ENCODE measurements at regions not wholly inside any gene's neighbourhood (a gene's known extent, or its start where the extent isn't known, plus 50 kb on each side); places are given as distances from the start of the nearest gene placed in this dataset.

DNA sequence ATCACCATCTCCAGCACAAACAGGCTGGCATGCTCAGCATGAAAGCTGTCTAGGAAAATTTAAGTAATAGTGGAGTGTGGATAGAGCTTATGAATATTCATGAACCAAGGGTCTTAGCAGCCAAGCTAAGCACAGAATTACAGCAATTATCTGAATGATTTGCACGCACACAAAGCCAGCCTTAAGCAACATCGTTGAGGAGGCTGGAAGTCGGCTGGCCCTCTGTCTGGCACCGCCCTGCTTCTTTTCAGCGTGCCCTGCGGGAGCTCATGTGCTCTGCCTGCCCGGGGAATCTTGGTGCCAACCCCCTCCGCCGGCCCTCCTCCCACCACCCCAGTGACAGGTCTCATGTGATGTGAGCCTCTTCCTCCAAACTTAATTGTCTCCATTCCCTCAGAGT is 540.1 kb downstream of the CMPK2 start:
- Histone ChIP-seq H3K27ac (no peak overlapping the region), H3K27me3 (no peaks in the 10 kb centered on the region), H3K36me3 (no peaks in the 10 kb centered on the region), H3K9me3 (no peaks in the 10 kb centered on the region), H3K4me3 (no peak overlapping the region), H3K4me1 (no peaks in the 10 kb centered on the region)
- DNase-seq: no peak
- ATAC-seq: no peak
- TF ChIP-seq, protein P1, sequence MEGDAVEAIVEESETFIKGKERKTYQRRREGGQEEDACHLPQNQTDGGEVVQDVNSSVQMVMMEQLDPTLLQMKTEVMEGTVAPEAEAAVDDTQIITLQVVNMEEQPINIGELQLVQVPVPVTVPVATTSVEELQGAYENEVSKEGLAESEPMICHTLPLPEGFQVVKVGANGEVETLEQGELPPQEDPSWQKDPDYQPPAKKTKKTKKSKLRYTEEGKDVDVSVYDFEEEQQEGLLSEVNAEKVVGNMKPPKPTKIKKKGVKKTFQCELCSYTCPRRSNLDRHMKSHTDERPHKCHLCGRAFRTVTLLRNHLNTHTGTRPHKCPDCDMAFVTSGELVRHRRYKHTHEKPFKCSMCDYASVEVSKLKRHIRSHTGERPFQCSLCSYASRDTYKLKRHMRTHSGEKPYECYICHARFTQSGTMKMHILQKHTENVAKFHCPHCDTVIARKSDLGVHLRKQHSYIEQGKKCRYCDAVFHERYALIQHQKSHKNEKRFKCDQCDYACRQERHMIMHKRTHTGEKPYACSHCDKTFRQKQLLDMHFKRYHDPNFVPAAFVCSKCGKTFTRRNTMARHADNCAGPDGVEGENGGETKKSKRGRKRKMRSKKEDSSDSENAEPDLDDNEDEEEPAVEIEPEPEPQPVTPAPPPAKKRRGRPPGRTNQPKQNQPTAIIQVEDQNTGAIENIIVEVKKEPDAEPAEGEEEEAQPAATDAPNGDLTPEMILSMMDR (IDR thresholded peaks at IDR 0.05): no peak
- TF ChIP-seq POLR2A (IDR thresholded peaks at IDR 0.05): no peak
- intact Hi-C loops (cut with DNase I): no loop called here
- 76% methylated on average over 7 of the region's 9 CpGs for WGBS (ENCODE audit: insufficient coverage, low coverage, low lambda C conversion rate, missing lambda C conversion rate)

- Histone ChIP-seq H3K4me3 (no peak overlapping the region), H3K9me3 (no peaks in the 10 kb centered on the region), H3K27me3 (no peaks in the 10 kb centered on the region), H3K36me3 (no peaks in the 10 kb centered on the region), H3K4me1 (no peaks in the 10 kb centered on the region), H3K27ac (no peak overlapping the region)
- TF ChIP-seq POLR2A (IDR thresholded peaks at IDR 0.05): no peak
- TF ChIP-seq, protein P1 (IDR thresholded peaks at IDR 0.05): no peak
- intact Hi-C loops (cut with DNase I): no loop called here
- DNase-seq (no peak), ATAC-seq (no peak)
- 62% methylated on average over 3 of the region's 3 CpGs for WGBS (ENCODE audit: insufficient coverage, low coverage, low lambda C conversion rate, missing lambda C conversion rate)
These were observed 538.7 kb downstream of the CMPK2 start for GRCh38 chr2:6326958-6327357.

GRCh38 chr2:6336752-6337471 is 528.8 kb downstream of the CMPK2 start:
- Histone ChIP-seq H3K27me3 (no peaks in the 10 kb centered on the region), H3K36me3 (no peaks in the 10 kb centered on the region), H3K27ac (no peak overlapping the region), H3K9me3 (no peaks in the 10 kb centered on the region), H3K4me1 (no peaks in the 10 kb centered on the region), H3K4me3 (no peak overlapping the region)
- TF ChIP-seq, protein P1 (IDR thresholded peaks at IDR 0.05): no peak
- TF ChIP-seq POLR2A (IDR thresholded peaks at IDR 0.05): no peak
- 69% methylated on average over 4 of the region's 5 CpGs for WGBS (ENCODE audit: insufficient coverage, low coverage, low lambda C conversion rate, missing lambda C conversion rate)
- ATAC-seq (no peak), DNase-seq (no peak)
- intact Hi-C loops (cut with DNase I): no loop called here

GRCh38 chr2:6337472-6337820 is 528.3 kb downstream of the CMPK2 start:
- TF ChIP-seq, protein P1 (IDR thresholded peaks at IDR 0.05): no peak
- TF ChIP-seq POLR2A (IDR thresholded peaks at IDR 0.05): no peak
- intact Hi-C loops (cut with DNase I): no loop called here
- Histone ChIP-seq H3K27me3 (no peaks in the 10 kb centered on the region), H3K27ac (no peak overlapping the region), H3K9me3 (no peaks in the 10 kb centered on the region), H3K36me3 (no peaks in the 10 kb centered on the region), H3K4me1 (no peaks in the 10 kb centered on the region), H3K4me3 (no peak overlapping the region)
- WGBS (ENCODE audit: insufficient coverage, low coverage, low lambda C conversion rate, missing lambda C conversion rate): 55% methylated on average over 8 of the region's 8 CpGs
- ATAC-seq (no peak), DNase-seq (no peak)

Measured in right lobe of liver (tissue), 6 donors.